GM18867 (cell line): ENCODE measurements at regions not wholly inside any gene's neighbourhood (a gene's known extent, or its start where the extent isn't known, plus 50 kb on each side); places are given as distances from the start of the nearest gene placed in this dataset.

Source experiments
- ATAC-seq: cut with Tn5 transposase; IDR thresholded peaks from one replicate; pipeline ENCODE4 v1.9.1; 2021; ENCODE audit warnings: mild to moderate bottlenecking, moderate library complexity; ENCODE audit not compliant: unreplicated experiment

GRCh38 chr9:99732715-99733114 is 89.0 kb upstream of the NR4A3 start:
- ATAC-seq, result no peak

GRCh38 chr9:99735041-99735440 is 86.6 kb upstream of the NR4A3 start:
- no peak for ATAC-seq

- no peak for ATAC-seq
Measured at GRCh38 chr9:99736291-99736690, 85.4 kb upstream of the NR4A3 start.

- no peak for ATAC-seq
Measured at GRCh38 chr9:99737649-99738048, 84.0 kb upstream of the NR4A3 start.

- no peak for ATAC-seq
Measured at GRCh38 chr9:99743006-99743405, 78.7 kb upstream of the NR4A3 start.

GRCh38 chr9:99743455-99743854 is 78.2 kb upstream of the NR4A3 start:
- no peak for ATAC-seq

GRCh38 chr9:99744132-99744531 is 77.6 kb upstream of the NR4A3 start:
- no peak for ATAC-seq

GRCh38 chr9:99745085-99745484 is 76.6 kb upstream of the NR4A3 start:
- no peak for ATAC-seq

GRCh38 chr9:99746406-99746805 is 75.3 kb upstream of the NR4A3 start:
- ATAC-seq, result no peak

GRCh38 chr9:99748266-99748665 is 73.4 kb upstream of the NR4A3 start:
- no peak for ATAC-seq

GRCh38 chr9:99748676-99749075 is 73.0 kb upstream of the NR4A3 start:
- no peak for ATAC-seq

- no peak for ATAC-seq
Measured at GRCh38 chr9:99749641-99750040, 72.0 kb upstream of the NR4A3 start.

GRCh38 chr9:99750526-99750925 is 71.2 kb upstream of the NR4A3 start:
- no peak for ATAC-seq

- no peak for ATAC-seq
Measured at GRCh38 chr9:99752417-99753109, 69.1 kb upstream of the NR4A3 start.

- ATAC-seq, result no peak
Measured at GRCh38 chr9:99753436-99753835, 68.2 kb upstream of the NR4A3 start.

GRCh38 chr9:99760421-99760820 is 61.3 kb upstream of the NR4A3 start:
- no peak for ATAC-seq

- ATAC-seq, result peak; percentile 99
Measured at GRCh38 chr9:99762470-99762869, 59.2 kb upstream of the NR4A3 start.
